Stimulated activated CD4-positive, alpha-beta T cell treated with anti-CD3 and anti-CD28 coated beads, Interleukin-1b, Interleukin-23, amount 100 ng/mL, for 1 hour (primary cell): ENCODE measurements at regions not wholly inside any gene's neighbourhood (a gene's known extent, or its start where the extent isn't known, plus 50 kb on each side); places are given as distances from the start of the nearest gene placed in this dataset.

Source experiments
- DNase-seq, 2 donors: peaks; one replicate each; pipeline ENCODE4 v3.0.0-alpha.2; 2020; ENCODE audit warnings: low read depth in 2 of 2

DNA sequence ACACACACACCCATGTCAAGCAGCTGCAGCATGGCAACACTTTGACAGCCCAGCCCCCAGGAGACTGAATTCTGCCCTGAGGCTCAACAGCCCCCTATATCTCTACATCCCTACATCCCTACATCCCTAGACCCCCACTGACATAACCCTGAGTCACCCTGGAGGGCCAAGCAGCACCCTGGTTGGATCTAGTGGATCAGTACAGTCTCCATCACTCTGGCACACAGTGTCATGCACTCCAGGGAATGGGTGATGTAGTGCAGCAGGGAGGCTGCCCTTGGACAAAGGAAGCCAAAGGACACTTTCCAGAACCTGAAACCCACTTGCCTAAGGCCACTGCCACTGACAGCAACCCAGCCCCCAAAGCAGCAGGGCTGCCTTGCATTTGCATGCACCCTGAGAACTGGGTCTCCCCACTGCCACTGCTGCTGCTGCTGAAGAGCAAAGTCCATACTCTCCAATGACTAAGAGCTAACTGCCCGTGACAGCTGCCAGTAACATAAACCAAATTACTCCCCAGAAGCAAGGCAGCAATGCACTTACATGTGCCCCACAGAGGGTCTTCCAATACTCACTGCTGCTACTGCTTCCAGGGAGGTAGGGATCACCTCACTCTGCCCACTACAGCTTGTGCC, 681.6 kb upstream of the KLHL29 start:
- DNase-seq = no peak

DNA sequence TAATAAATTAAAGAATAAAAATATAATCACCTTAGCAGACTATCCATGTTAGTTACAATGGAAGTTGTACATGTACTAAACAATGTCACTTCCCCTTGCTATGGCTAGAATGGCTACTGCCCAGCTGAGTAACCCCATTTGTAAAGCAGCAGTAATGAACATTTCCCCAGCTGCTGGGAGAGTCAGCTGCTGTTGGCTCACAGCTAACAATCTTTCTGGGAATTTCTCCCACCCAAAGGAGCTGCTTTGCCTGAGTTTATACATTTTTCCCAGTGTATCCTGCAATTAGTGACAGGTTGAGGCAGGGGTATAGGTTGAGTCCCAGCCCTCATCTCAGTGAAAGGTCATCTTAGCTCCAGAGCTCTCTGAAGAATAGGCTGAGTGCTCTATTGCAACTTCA, 665.6 kb upstream of the KLHL29 start:
- no peak for DNase-seq

DNA sequence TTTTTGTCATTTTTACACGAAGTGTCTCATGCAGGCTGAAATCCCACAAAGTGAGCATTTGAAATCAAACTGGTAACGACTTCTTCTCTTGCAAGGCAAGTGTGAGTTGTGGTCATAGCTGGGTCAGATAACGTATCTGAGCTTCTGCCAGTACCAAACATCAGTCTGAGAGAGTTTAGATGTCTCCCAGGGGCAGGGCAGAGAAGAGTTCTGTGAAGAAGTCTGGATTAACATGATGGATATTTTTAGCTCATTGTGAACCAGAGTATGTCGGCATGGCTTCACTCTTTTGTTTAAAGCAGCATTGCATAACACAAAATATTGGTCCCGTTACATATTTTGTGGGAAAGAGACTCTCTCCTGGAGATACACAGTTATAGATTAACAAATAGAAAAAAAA, 655.5 kb upstream of the KLHL29 start:
- DNase-seq = no peak

DNA sequence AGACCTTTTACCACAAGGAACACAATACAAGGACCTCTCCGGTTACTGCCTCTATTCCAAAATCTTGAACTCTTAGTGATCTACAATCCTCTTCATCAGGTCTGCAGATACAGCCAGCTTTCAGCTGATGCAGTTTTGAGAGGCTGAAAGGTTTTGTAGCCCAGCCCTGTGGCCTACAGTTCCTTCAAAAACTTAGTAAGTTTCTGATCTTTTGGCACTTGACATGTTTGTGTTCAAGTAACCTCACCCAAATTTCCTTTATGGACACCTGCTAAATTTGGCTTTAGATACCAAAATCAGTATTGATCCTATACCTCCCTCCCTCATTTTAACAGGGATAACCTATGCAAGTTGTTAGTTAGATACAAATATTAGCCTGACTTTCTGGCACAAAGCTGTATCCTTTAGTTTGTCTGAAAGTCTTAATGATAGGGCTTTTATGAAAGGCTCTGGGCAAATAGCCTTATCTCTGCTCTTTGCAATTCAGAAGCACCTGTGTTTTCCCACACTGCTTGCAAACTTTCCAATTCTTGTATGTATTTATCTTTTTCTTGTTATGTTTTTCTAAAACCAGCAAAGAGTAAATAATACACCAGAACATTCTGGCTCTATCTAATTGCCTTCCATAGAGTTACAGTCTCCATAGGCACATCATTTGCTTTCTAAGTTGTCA, 650.5 kb upstream of the KLHL29 start:
- no peak for DNase-seq

DNA sequence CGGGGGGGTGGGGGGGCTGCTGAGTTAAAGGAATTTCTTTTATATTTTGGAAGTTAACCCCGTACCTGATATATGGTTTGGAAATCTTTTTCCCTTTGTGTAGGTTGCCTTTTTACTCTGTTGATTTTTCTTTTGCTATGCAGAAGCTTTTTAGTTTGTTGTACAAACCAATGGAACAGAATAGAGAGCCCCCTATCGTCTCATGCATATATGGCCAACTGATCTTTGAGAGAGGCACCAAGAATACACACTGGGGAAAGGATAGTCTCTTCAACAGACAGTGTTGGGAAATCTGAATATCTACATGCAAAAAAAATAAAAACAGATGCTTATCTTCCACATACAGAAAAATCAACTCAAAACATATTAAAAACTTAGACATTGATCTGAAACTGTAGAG, 647.8 kb upstream of the KLHL29 start:
- DNase-seq = no peak

DNA sequence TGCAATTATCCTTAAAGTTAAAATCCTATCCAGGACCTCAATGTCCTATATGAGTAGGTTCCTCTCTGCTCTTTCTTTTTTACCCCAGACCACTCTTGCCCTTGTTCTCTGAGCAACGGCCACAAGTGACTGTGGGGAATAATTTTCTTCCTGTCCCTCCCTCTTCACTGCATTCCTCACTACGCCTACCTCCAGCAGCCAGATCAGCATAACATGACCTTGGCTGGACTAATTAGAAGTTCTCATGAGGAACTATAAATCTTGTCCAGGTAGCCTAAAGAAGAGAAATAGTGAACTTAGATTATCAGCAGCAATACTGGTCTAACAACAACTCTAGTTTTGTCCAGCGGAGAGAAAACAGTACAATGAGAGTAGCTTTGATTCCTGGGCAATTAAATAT, 643.8 kb upstream of the KLHL29 start:
- no peak for DNase-seq

- no peak for DNase-seq
Measured at GRCh38 chr2:22748909-22749308, 636.1 kb upstream of the KLHL29 start.

- DNase-seq = no peak
Measured at GRCh38 chr2:22753476-22753875, 631.5 kb upstream of the KLHL29 start.

GRCh38 chr2:22756276-22757043, 628.5 kb upstream of the KLHL29 start:
- DNase-seq = no peak

DNA sequence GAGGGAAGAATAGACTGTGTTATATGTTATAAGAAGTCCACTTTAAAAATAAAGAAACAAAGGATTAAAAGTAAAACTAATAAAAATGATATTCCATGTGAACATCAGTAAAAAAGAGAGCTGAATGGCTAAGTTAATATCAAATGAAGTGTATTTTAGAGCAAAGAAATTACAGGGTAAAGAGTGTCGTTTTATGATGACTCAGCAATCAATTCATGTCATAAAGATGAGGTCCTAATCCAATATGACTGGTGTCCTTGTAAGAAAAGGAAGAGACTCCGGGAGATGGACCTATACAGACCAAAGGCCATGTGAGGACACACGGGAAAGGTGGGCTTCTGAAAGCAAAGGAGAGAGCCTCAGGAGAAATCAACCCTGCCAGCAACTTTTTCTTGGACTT, 615.5 kb upstream of the KLHL29 start:
- DNase-seq = no peak

DNA sequence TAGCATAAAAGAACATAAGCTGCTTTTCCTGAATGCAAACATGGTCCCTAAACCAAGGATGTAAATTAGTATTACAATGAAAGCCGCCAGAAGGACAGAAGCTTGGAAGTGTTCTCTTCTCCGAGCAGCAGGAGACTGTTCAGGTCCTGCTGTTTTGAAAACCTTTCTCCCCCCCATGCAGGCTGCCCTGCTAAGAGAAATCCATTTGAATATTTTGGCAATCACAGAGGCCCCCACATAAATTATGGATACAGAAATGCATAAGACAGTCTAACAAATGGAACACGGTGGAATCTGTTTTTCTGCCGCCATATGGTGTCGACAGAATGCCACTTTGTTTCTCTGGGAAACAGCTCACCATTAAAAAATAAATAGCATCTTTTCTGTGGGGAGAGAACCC, 600.4 kb upstream of the KLHL29 start:
- no peak for DNase-seq

DNA sequence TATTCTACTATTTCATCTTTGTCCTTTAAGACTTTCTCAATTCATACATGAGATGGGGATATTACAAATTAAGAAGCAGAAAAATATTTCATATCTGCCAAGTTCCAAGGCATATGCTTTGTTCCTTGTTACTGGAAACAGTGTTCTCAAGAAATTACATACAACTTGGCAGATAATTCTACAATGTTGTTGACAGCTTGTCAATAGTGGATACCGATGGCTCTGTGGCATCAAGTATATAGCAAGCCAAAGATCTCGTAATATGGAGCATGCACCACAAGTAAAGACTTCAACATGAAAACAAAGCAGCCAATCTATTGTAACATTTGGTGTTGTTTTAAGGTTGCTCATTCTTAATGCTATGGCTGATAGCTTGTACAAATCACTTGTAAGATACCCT, 598.2 kb upstream of the KLHL29 start:
- no peak for DNase-seq

DNA sequence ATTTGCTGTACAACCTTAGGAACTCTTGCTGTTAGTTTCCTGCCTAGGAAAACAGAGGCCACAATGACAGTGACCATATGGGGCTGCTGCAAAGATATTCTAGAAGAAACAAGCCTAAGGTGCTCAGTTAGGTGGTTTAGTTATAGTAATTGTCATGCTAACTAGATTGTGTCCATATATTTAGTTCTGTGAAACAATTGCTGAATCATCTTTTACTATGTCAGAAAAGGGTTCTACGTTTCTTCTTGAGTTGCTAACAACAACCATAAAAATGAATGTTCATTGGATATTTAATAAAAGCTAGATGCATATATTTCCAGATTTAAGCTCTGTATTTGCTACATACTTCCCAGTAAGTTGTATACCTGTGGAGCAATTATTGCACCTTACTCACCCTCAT, 597.2 kb upstream of the KLHL29 start:
- DNase-seq = no peak

DNA sequence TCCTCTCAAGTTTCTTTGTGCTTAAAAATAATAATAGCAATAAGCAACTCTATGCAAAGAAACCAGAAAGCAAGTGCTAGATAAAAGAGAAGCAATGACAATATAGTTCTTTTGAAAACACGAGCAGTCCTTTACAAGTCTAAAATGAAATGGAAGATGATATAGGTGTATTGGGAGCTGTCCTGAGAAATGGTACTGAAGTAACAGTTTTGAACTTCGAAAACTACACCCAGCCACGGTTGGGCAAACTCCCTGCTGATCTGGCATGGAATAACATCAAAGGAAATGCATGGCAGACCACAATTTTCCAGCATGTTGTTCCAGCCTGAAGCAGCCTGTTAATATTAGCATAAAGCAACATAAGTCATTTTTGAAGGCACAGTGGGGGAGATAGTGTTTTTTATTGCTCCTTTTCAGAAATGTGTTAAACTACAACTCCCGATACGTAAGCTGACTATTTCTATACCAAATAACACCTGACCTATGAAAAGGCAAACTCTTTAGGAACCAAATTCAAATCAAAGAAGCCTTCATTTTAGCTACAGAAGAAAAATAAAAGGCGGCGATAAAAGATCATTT, 596.1 kb upstream of the KLHL29 start:
- no peak for DNase-seq

GRCh38 chr2:22795287-22795866, 589.6 kb upstream of the KLHL29 start:
- no peak for DNase-seq

DNA sequence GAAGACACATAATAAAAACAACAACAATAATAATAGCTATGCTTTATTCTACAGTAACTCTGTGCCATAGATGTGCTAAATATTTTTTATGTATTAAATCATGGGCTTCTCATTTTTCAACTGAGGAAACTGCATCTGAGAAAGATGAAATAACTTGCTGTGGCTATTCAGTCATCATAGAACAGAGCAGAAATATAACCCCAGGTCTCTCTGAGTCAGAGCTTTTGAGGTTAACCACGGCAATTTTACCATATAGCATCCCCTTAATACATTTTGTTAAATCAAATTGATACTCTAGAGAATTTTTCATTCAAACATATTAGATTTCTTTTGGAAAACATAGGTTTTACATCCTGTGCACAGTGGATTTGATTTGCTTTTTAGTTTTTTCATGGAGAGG, 586.6 kb upstream of the KLHL29 start:
- no peak for DNase-seq

- DNase-seq = no peak
Measured at GRCh38 chr2:22800412-22800811, 584.6 kb upstream of the KLHL29 start.

GRCh38 chr2:22801071-22801470, 583.9 kb upstream of the KLHL29 start:
- DNase-seq = no peak

- no peak for DNase-seq
Measured at GRCh38 chr2:22801970-22802369, 583.0 kb upstream of the KLHL29 start.

DNA sequence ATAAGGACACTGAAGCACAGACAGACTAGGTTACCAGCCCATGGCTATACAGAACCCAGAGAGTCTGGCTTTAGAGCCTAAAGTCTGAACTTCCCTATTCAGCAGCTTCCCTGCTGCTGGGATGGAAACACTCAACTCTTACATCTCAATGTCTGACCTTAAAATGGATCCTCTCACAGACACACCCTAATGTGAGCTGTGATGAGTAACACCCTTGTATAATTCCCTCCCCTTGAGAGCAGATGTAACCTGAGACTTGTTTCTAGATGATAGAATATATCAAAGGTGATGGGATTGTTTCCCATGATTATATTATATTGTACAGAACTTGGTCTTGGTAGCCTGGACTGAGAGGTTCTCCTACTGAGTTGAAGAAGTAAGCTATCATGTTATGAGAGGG, 577.1 kb upstream of the KLHL29 start:
- DNase-seq = no peak

- DNase-seq = no peak
Measured at GRCh38 chr2:22810602-22811001, 574.4 kb upstream of the KLHL29 start.

DNA sequence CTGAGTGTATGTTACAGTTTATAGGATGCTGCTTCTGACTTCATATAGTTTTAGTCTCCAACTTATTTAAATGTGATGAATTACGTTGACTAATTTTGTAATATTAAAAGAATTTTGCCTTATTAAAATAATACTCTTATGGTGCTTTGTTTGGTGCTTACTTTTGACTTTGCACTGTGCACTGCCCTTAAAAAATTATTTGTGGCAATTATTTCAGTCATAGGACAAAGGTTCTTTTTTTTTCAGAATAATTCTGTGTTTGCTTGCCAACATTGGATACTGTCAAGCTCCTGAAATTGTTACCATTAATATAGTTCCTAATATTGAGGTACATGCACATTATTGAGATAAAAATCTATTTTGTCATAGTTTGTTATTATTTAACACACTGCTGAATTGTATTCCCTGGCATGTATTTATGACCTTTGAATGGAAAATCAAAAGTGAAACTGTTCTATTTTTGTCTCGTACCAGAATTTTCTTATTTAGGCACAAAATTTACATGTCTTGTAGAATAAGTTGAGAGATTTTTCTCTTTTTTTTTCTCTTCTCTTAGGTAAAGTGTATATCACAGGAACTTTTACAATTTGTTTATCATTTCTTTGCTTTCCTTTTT, 572.8 kb upstream of the KLHL29 start:
- DNase-seq = no peak
